ENCODE measurements at regions not wholly inside any gene's neighbourhood (a gene's known extent, or its start where the extent isn't known, plus 50 kb on each side); places are given as distances from the start of the nearest gene placed in this dataset.

DNA sequence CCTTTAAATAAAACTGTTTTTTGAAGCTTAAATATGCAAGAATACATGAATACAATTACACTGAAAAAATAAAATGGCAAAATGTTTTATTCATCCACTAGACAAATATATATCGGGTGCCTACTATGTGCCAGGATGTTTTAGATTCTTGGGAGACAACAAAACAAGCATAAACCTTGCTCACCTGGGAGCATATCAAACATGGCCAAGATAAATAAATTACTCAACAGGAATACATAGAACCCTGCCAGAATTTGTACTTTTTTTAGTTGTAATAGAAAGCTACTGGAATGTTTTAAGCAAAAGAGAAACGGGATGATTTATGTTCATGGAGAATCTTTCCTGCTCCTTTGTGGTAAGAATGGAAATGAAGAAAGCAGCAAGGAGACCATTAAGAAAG is 2358.5 kb upstream of the PCDH20 start:
- TF ChIP-seq YY1 (IDR thresholded peaks at IDR 0.05; ENCODE audit: low read depth) (no peak), EP300 (IDR thresholded peaks at IDR 0.05; ENCODE audit: borderline replicate concordance) (no peak), FOXM1 (IDR thresholded peaks at IDR 0.05; ENCODE audit: borderline replicate concordance, low read depth) (no peak), TAF1 (IDR thresholded peaks at IDR 0.05; ENCODE audit: low read depth) (no peak), EGR1 (IDR thresholded peaks at IDR 0.05) (no peak), CREB1 (IDR thresholded peaks at IDR 0.05; ENCODE audit: low read depth) (no peak)
